Upper lobe of left lung (tissue), 6 donors: ENCODE measurements at regions not wholly inside any gene's neighbourhood (a gene's known extent, or its start where the extent isn't known, plus 50 kb on each side); places are given as distances from the start of the nearest gene placed in this dataset.

Experiments used
- ATAC-seq, 2 donors: fragments of 200-7000 bp; cut with Tn5 transposase; one replicate each; pipeline ENCODE4 v1.9.1; 2022; ENCODE audit warnings: mild to moderate bottlenecking in 2 of 2, moderate library complexity in 2 of 2; ENCODE audit not compliant: low FRiP score in 2 of 2
- DNase-seq, 2 donors: peaks; one replicate each; pipeline ENCODE4 v3.0.0-alpha.2; 2019 to 2020
- H3K27ac ChIP-seq, 4 donors: fragments of 200-600 bp; sonication (generic); one replicate each; pipeline ENCODE4 v1.5.1; 2016 to 2019
- H3K27me3 ChIP-seq, 4 donors: fragments of 200-600 bp; sonication (generic); one replicate each; pipeline ENCODE4 v1.5.1; 2017 to 2019
- H3K36me3 ChIP-seq, 4 donors: fragments of 200-600 bp; sonication (generic); one replicate each; pipeline ENCODE4 v1.5.1; 2016 to 2019
- H3K4me1 ChIP-seq, 4 donors: fragments of 200-600 bp; sonication (generic); one replicate each; pipeline ENCODE4 v1.5.1; 2018 to 2019
- H3K4me3 ChIP-seq, 4 donors: fragments of 200-600 bp; sonication (generic); one replicate each; pipeline ENCODE4 v1.5.1; 2017 to 2019; ENCODE audit warnings: mild to moderate bottlenecking in 2 of 4, moderate library complexity in 1 of 4
- H3K9me3 ChIP-seq, 4 donors: fragments of 200-600 bp; sonication (generic); one replicate each; pipeline ENCODE4 v1.5.1; 2018 to 2019
- CTCF ChIP-seq, 6 experiments: fragments of 450-650 bp in 4 of 6; fragments of 200-600 bp in 2 of 6; sonication (generic) in 2 of 6; IDR thresholded peaks; one replicate each; pipeline ENCODE4 v1.5.1; 2016 to 2019; ENCODE audit warnings: antibody characterized with exemption in 6 of 6
- EP300 ChIP-seq, 4 donors: sonication (generic); formaldehyde crosslinking; IDR thresholded peaks; one replicate each; pipeline ENCODE4 v1.5.1; 2017; ENCODE audit warnings: antibody characterized with exemption in 4 of 4, control low read depth in 2 of 4
- POLR2A ChIP-seq, 4 donors: fragments of 450-650 bp; IDR thresholded peaks; one replicate each; pipeline ENCODE4 v1.5.1; 2016 to 2017; ENCODE audit warnings: antibody characterized with exemption in 4 of 4, mild to moderate bottlenecking in 2 of 4
- POLR2AphosphoS5 ChIP-seq, 2 donors: sonication (generic); formaldehyde crosslinking; IDR thresholded peaks; one replicate each; pipeline ENCODE4 v1.5.1; 2017; ENCODE audit warnings: antibody characterized with exemption in 2 of 2
- WGBS, 2 donors: methylation state at CpG; one replicate each; pipeline ENCODE4 v1.1.5; 2017 to 2018; 5-methylcytosine and 5-hydroxymethylcytosine counted together
- donor health status: DM: no; HTN: no; CAD: no; lungs with moderate emphysema.
- donor health status: DM: no; HTN: yes; CAD: no; lungs with severe emphysema.

DNA sequence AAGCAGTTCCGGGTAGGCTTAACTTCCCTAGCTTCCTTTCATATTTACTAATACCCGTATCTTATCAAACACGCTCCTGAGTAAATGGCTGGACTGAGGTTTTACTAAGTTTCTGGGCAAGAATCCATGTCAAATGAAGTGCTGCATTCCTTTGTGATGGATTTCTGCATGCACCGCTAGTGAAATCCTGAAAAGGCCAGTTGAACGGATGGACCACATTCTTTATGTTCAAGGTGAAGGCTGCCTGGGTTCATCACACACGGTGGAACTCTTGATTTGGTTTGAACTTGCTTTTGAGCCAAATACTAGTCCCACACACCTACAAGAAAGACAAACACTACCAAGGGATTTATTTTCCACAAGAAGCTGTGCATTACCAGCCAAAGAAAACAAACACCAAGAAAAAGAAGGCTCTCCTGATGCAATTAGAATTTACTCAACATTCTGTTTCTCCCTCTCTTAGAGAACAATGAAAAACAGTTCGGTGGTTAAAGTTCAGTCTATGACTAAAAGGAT is 255.0 kb upstream of the SEMA3C start:
- peak in 1 of 2 donors; percentile 29 for ATAC-seq

GRCh38 chr7:81170291-81170690 is 251.4 kb upstream of the SEMA3C start:
- no peak for ATAC-seq
- H3K4me1 ChIP-seq: no peaks in the 10 kb centered on the region
- H3K27me3 ChIP-seq: no peaks in the 10 kb centered on the region
- DNase-seq: no peak
- TF ChIP-seq POLR2A (IDR thresholded peaks at IDR 0.05) (no peak), EP300 (IDR thresholded peaks at IDR 0.05) (no peak), CTCF (IDR thresholded peaks at IDR 0.05) (no peak)
- H3K9me3 ChIP-seq: no peaks in the 10 kb centered on the region
- H3K36me3 ChIP-seq: no peaks in the 10 kb centered on the region
- 89 to 93% methylated on average over 3 of the region's 3 CpGs for WGBS, 2 donors
- H3K4me3 ChIP-seq: no peak overlapping the region
- no peak overlapping the region for H3K27ac ChIP-seq

More for the DNA sequence above, 255.0 kb upstream of the SEMA3C start:
- no peak for DNase-seq
- Histone ChIP-seq H3K4me1 (no peaks in the 10 kb centered on the region), H3K27me3 (no peaks in the 10 kb centered on the region), H3K4me3 (no peak overlapping the region), H3K27ac (no peak overlapping the region), H3K9me3 (no peaks in the 10 kb centered on the region), H3K36me3 (no peaks in the 10 kb centered on the region)
- 43 to 55% methylated on average over 7 of the region's 7 CpGs for WGBS, 2 donors
- TF ChIP-seq EP300 (IDR thresholded peaks at IDR 0.05) (no peak), POLR2A (IDR thresholded peaks at IDR 0.05) (no peak), CTCF (IDR thresholded peaks at IDR 0.05) (no peak), POLR2AphosphoS5 (IDR thresholded peaks at IDR 0.05) (no peak)

GRCh38 chr7:81167934-81168333 is 249.1 kb upstream of the SEMA3C start:
- no peaks in the 10 kb centered on the region for H3K9me3 ChIP-seq
- ATAC-seq (no peak), DNase-seq (no peak)
- WGBS, 2 donors: 97% methylated on average over 1 of the region's 1 CpG
- H3K4me3 ChIP-seq: no peak overlapping the region
- no peaks in the 10 kb centered on the region for H3K4me1 ChIP-seq
- TF ChIP-seq EP300 (IDR thresholded peaks at IDR 0.05) (no peak), POLR2AphosphoS5 (IDR thresholded peaks at IDR 0.05) (no peak), POLR2A (IDR thresholded peaks at IDR 0.05) (no peak), CTCF (IDR thresholded peaks at IDR 0.05) (no peak)
- H3K27ac ChIP-seq: no peak overlapping the region
- H3K36me3 ChIP-seq: no peaks in the 10 kb centered on the region
- no peaks in the 10 kb centered on the region for H3K27me3 ChIP-seq

DNA sequence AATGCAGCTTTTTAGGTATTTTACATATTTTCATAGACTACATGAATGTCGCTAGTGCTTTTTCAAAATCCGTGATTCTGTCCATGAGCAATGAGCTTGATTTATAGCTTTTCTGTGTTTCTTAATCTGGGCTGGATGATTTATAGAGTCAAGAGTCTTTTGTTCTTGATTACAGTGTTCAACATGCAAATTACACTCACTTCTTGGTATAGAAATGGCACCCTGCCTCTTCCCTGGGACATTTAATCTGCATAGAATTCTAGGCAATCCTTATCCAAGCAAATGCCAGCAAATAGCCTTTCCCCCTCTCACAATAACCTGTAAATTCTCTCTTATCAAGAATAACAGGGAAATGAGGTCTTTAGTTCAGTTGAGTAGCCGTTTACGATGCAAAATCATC is 246.2 kb upstream of the SEMA3C start:
- Histone ChIP-seq H3K4me1 (no peaks in the 10 kb centered on the region), H3K9me3 (no peaks in the 10 kb centered on the region), H3K27ac (no peak overlapping the region), H3K36me3 (no peaks in the 10 kb centered on the region), H3K27me3 (no peaks in the 10 kb centered on the region), H3K4me3 (no peak overlapping the region)
- 86 to 95% methylated on average over 4 of the region's 4 CpGs for WGBS, 2 donors
- no peak for DNase-seq
- no peak for ATAC-seq
- TF ChIP-seq EP300 (IDR thresholded peaks at IDR 0.05) (no peak), POLR2A (IDR thresholded peaks at IDR 0.05) (no peak), CTCF (IDR thresholded peaks at IDR 0.05) (no peak), POLR2AphosphoS5 (IDR thresholded peaks at IDR 0.05) (no peak)

DNA sequence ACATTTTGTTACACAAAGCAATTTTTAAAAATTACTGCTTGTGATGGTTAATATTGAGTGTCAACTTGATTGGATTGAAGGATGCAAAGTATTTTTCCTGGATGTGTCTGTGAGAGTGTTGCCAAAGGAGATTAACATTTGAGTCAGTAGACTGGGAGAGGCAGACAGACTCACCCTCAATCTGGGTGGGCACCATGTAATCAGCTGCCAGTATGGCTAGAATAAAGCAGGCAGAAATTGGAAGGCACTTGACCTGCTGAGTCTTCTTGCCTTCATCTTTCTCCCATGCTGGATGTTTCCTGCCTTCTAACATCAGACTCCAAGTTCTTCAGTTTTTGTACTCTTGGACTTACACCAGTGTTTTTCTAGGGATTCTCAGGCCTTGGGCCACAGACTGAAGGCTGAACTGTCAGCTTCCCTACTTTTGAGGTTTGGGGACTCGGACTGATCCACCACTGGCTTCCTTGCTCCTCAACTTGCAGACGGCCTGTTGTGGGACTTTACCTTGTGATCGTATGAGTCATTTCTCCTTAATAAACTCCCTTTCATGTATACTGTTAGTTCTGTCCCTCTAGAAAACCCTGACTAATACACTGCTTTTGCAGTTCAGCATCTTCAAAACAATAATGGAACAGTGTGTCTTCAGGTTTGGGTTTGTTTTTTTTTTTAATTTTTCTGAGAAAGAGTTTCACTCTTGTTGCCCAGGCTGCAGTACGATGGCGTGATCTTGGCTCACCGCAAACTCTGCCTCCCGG is 244.1 kb upstream of the SEMA3C start:
- no peak for TF ChIP-seq POLR2A (IDR thresholded peaks at IDR 0.05)
- TF ChIP-seq EP300 (IDR thresholded peaks at IDR 0.05): no peak
- ATAC-seq (peak in 1 of 2 donors; percentile 41), DNase-seq (no peak)
- Histone ChIP-seq H3K27me3 (no peaks in the 10 kb centered on the region), H3K9me3 (no peaks in the 10 kb centered on the region), H3K27ac (no peak overlapping the region), H3K36me3 (no peaks in the 10 kb centered on the region), H3K4me3 (no peak overlapping the region), H3K4me1 (no peaks in the 10 kb centered on the region)
- WGBS, 2 donors: 92 to 96% methylated on average over 7 of the region's 7 CpGs
